IMR-90 (cell line): ENCODE measurements at regions not wholly inside any gene's neighbourhood (a gene's known extent, or its start where the extent isn't known, plus 50 kb on each side); places are given as distances from the start of the nearest gene placed in this dataset.
"Not testable (repeated sequence)": the region's sequence is repeated elsewhere in the genome, so short reads cannot be mapped to it uniquely, and the experiment has no call there.

ENCODE experiments used
- ATAC-seq: fragments of 200-7000 bp; cut with Tn5 transposase; 2 replicates; pipeline ENCODE4 v1.9.1; 2020; ENCODE audit warnings: low read depth, mild to moderate bottlenecking, moderate library complexity
- BruUV-seq: library from RNA; stranded (reverse); fragments of 400-500 nt; replicated peaks from 2 replicates; lab custom pipeline; 2021; lab: Mats Ljungman, UMichigan
- CTCF ChIA-PET: fragments of 300-600 bp; formaldehyde crosslinking; extraction: SDS; loops from one replicate; lab custom pipeline; 2021; ENCODE audit warnings: antibody characterized with exemption; lab: Yijun Ruan, JAX
- POLR2A ChIA-PET: fragments of 300-600 bp; sonication (Branson Sonifier 250); formaldehyde crosslinking; loops from one replicate; lab custom pipeline; 2022; ENCODE audit warnings: antibody characterized with exemption; ENCODE audit not compliant: unreplicated experiment; lab: Charles Lee
- DNase-seq: peaks from one replicate; pipeline ENCODE4 v3.0.0; 2013
- H2AFZ ChIP-seq: replicated peaks from 2 replicates; pipeline ENCODE3; 2013; ENCODE audit warnings: low read length, mild to moderate bottlenecking; ENCODE audit not compliant: poor library complexity
- H2AK5ac ChIP-seq: 2 replicates; pipeline ENCODE4 v1.6.1; 2013; ENCODE audit warnings: low read depth, low read length, inconsistent platforms
- H2AK9ac ChIP-seq: replicated peaks from 2 replicates; pipeline ENCODE3; 2013; ENCODE audit warnings: mild to moderate bottlenecking, low read depth, low read length, moderate library complexity; ENCODE audit not compliant: poor library complexity
- H2BK120ac ChIP-seq: 2 replicates; pipeline ENCODE4 v1.6.1; 2013; ENCODE audit warnings: low read depth, low read length, inconsistent platforms
- H2BK15ac ChIP-seq: 3 replicates; pipeline ENCODE4 v1.6.1; 2013; ENCODE audit warnings: low read depth, low read length, inconsistent platforms
- H2BK20ac ChIP-seq: 2 replicates; pipeline ENCODE4 v1.6.1; 2013; ENCODE audit warnings: low read depth, mild to moderate bottlenecking, inconsistent platforms, low read length, moderate library complexity
- H2BK5ac ChIP-seq: 2 replicates; pipeline ENCODE4 v1.6.1; 2013; ENCODE audit warnings: mild to moderate bottlenecking, low read depth, low read length, inconsistent platforms; ENCODE audit not compliant: poor library complexity, severe bottlenecking
- H3K14ac ChIP-seq: replicated peaks from 2 replicates; pipeline ENCODE4 v1.6.1; 2013; ENCODE audit warnings: low read depth, low read length, inconsistent platforms
- H3K18ac ChIP-seq: 2 replicates; pipeline ENCODE4 v1.6.1; 2013; ENCODE audit warnings: low read depth, low read length, control low read depth
- H3K23ac ChIP-seq: 2 replicates; pipeline ENCODE4 v1.6.1; 2013; ENCODE audit warnings: low read depth, low read length, inconsistent platforms
- H3K27ac ChIP-seq: 2 replicates; pipeline ENCODE4 v1.5.1; 2013; ENCODE audit warnings: mild to moderate bottlenecking, control low read depth, low read length; ENCODE audit not compliant: insufficient read depth
- H3K27me3 ChIP-seq: 2 replicates; pipeline ENCODE4 v1.6.1; 2013; ENCODE audit warnings: low read length; ENCODE audit not compliant: control insufficient read depth, insufficient read depth
- H3K36me3 ChIP-seq: 2 replicates; pipeline ENCODE4 v1.6.1; 2013; ENCODE audit warnings: low read length, mixed read lengths; ENCODE audit not compliant: control insufficient read depth, insufficient read depth
- H3K4ac ChIP-seq: 2 replicates; pipeline ENCODE4 v1.6.1; 2013; ENCODE audit warnings: low read depth, low read length, inconsistent platforms
- H3K4me1 ChIP-seq: 2 replicates; pipeline ENCODE4 v1.6.1; 2013; ENCODE audit warnings: low read length, mixed read lengths; ENCODE audit not compliant: control insufficient read depth, insufficient read depth
- H3K4me2 ChIP-seq: 2 replicates; pipeline ENCODE4 v1.6.1; 2013; ENCODE audit warnings: low read depth, mild to moderate bottlenecking, control low read depth, low read length, moderate library complexity
- H3K4me3 ChIP-seq: 2 replicates; pipeline ENCODE4 v1.5.1; 2013; ENCODE audit warnings: low read depth, mild to moderate bottlenecking, control low read depth, low read length, moderate library complexity; ENCODE audit not compliant: insufficient read depth
- H3K56ac ChIP-seq: 2 replicates; pipeline ENCODE4 v1.6.1; 2013; ENCODE audit warnings: low read length, inconsistent platforms; ENCODE audit not compliant: insufficient read depth; ENCODE audit errors: extremely low read depth
- H3K79me1 ChIP-seq, 2 experiments: 2 replicates each; pipeline ENCODE4 v1.6.1; 2013; ENCODE audit warnings: low read length in 2 of 2, inconsistent platforms in 1 of 2, low read depth in 1 of 2
- H3K9ac ChIP-seq: 2 replicates; pipeline ENCODE4 v1.6.1; 2013; ENCODE audit warnings: low read depth, low read length, control low read depth
- H3K9me1 ChIP-seq: 2 replicates; pipeline ENCODE4 v1.6.1; 2013; ENCODE audit warnings: low read length, inconsistent platforms; ENCODE audit not compliant: insufficient read depth
- H3K9me3 ChIP-seq: 2 replicates; pipeline ENCODE4 v1.6.1; 2013; ENCODE audit warnings: low read length; ENCODE audit not compliant: control insufficient read depth, insufficient read depth
- H4K20me1 ChIP-seq: 2 replicates; pipeline ENCODE4 v1.6.1; 2013; ENCODE audit warnings: low read length, inconsistent platforms; ENCODE audit not compliant: insufficient read depth
- H4K5ac ChIP-seq: 2 replicates; pipeline ENCODE4 v1.6.1; 2013; ENCODE audit warnings: mild to moderate bottlenecking, low read depth, low read length, control low read depth
- H4K8ac ChIP-seq, 2 experiments: 2 replicates each; pipeline ENCODE4 v1.6.1; 2013; ENCODE audit warnings: low read depth in 2 of 2, low read length in 2 of 2, control low read depth in 1 of 2, inconsistent platforms in 1 of 2
- H4K91ac ChIP-seq: 2 replicates; pipeline ENCODE4 v1.6.1; 2013; ENCODE audit warnings: low read depth, low read length, inconsistent platforms; ENCODE audit not compliant: insufficient read depth
- WGBS, 2 experiments: methylation state at CpG; one replicate each; pipeline versions ENCODE4 v1.1.5 to v1.1.7; 2013; ENCODE audit warnings: missing lambda C conversion rate in 2 of 2; ENCODE audit not compliant: insufficient read length in 1 of 2; ENCODE audit errors: extremely low coverage in 2 of 2; 5-methylcytosine and 5-hydroxymethylcytosine counted together
- dilution Hi-C: fragments of 300-500 bp; cut with HindIII; formaldehyde crosslinking; loops from one replicate; pipeline ENCODE4 v1.14.3; 2018; ENCODE audit warnings: low sequenced_read_pairs; ENCODE audit not compliant: unreplicated experiment
- in situ Hi-C: fragments of 300-500 bp; cut with MboI; formaldehyde crosslinking; loops from 3 replicates; pipeline ENCODE4 v1.14.3; 2019; ENCODE audit warnings: low sequenced_read_pairs, inconsistent platforms, mixed read lengths
- intact Hi-C: fragments of 100-400 bp; cut with micrococcal nuclease; formaldehyde crosslinking; loops from 2 replicates; pipeline ENCODE4 v1.10.0; 2022

- H3K27ac ChIP-seq, dilution Hi-C loops, H3K9me3 ChIP-seq, H2BK5ac ChIP-seq, H3K23ac ChIP-seq, H2BK120ac ChIP-seq, H2BK15ac ChIP-seq, H3K14ac ChIP-seq, CTCF ChIA-PET, H3K4ac ChIP-seq, H2BK20ac ChIP-seq, H3K36me3 ChIP-seq, intact Hi-C loops, H2AFZ ChIP-seq, H3K18ac ChIP-seq, H3K4me3 ChIP-seq, H3K4me1 ChIP-seq, H3K79me1 ChIP-seq, H4K5ac ChIP-seq, POLR2A ChIA-PET, H4K8ac ChIP-seq, H3K9me1 ChIP-seq, H3K4me2 ChIP-seq, H4K20me1 ChIP-seq, H4K91ac ChIP-seq, H3K56ac ChIP-seq, in situ Hi-C loops, H2AK5ac ChIP-seq, BruUV-seq, H3K9ac ChIP-seq, H3K27me3 ChIP-seq, H2AK9ac ChIP-seq, DNase-seq, ATAC-seq: not testable (repeated sequence)
- WGBS, 2 experiments = 79% methylated on average over 10 of the region's 32 CpGs; no CpG with 5 or more reads in 1 of the 2 experiments
Measured at GRCh38 chr2:175593686-175594525, 408.2 kb downstream of the LNPK start.

GRCh38 chr2:175588213-175588612 lies 406.7 kb upstream of the ATP5MC3 start:
- in situ Hi-C loops, H3K4me1 ChIP-seq, H3K18ac ChIP-seq, dilution Hi-C loops, H4K8ac ChIP-seq, H3K14ac ChIP-seq, H3K27me3 ChIP-seq, H3K79me1 ChIP-seq, intact Hi-C loops, H2BK120ac ChIP-seq, H3K4me2 ChIP-seq, POLR2A ChIA-PET, DNase-seq, H3K9me1 ChIP-seq, H3K9me3 ChIP-seq, H4K91ac ChIP-seq, H4K5ac ChIP-seq, H3K4ac ChIP-seq, H2AK5ac ChIP-seq, H4K20me1 ChIP-seq, CTCF ChIA-PET, BruUV-seq, H2BK20ac ChIP-seq, H3K9ac ChIP-seq, H3K27ac ChIP-seq, H2BK5ac ChIP-seq, H3K56ac ChIP-seq, ATAC-seq, H2AFZ ChIP-seq, H2BK15ac ChIP-seq, H3K36me3 ChIP-seq, H3K23ac ChIP-seq, H2AK9ac ChIP-seq, H3K4me3 ChIP-seq: not testable (repeated sequence)
- no CpG with 5 or more reads among the region's 1 CpG for WGBS, 2 experiments
